ENCODE measurements at regions not wholly inside any gene's neighbourhood (a gene's known extent, or its start where the extent isn't known, plus 50 kb on each side); places are given as distances from the start of the nearest gene placed in this dataset.
"Not testable (repeated sequence)": the region's sequence is repeated elsewhere in the genome, so short reads cannot be mapped to it uniquely, and the experiment has no call there.

GRCh38 chr6:156590482-156590881 is 186.7 kb upstream of the ARID1B start:
- Histone ChIP-seq H3K9me3 (ENCODE audit: severe bottlenecking) (no peaks in the 10 kb centered on the region), H3K4me3 (ENCODE audit: low read depth, low read length) (no peak overlapping the region), H3K36me3 (no peaks in the 10 kb centered on the region), H3K27ac (no peak overlapping the region), H3K27me3 (ENCODE audit: insufficient read depth, low read depth, severe bottlenecking) (no peaks in the 10 kb centered on the region)
- peak; percentile 18 for DNase-seq
- TF ChIP-seq CTCF (IDR thresholded peaks at IDR 0.05; ENCODE audit: low read depth, low read length): peak; percentile 30; the same call in 1 of the 2 replicates

GRCh38 chr6:156589281-156589680 is 187.9 kb upstream of the ARID1B start:
- no peak for TF ChIP-seq CTCF (IDR thresholded peaks at IDR 0.05; ENCODE audit: low read depth, low read length)
- no peaks in the 10 kb centered on the region for H3K36me3 ChIP-seq
- no peak overlapping the region for H3K4me3 ChIP-seq (ENCODE audit: low read depth, low read length)
- H3K27ac ChIP-seq: no peak overlapping the region
- no peak for DNase-seq
- H3K9me3 ChIP-seq (ENCODE audit: severe bottlenecking): no peaks in the 10 kb centered on the region
- H3K27me3 ChIP-seq (ENCODE audit: insufficient read depth, low read depth, severe bottlenecking): no peaks in the 10 kb centered on the region

- no peak for DNase-seq
- H3K4me3 ChIP-seq (ENCODE audit: low read depth, low read length): no peak overlapping the region
- H3K27ac ChIP-seq: no peak overlapping the region
- no peaks in the 10 kb centered on the region for H3K9me3 ChIP-seq (ENCODE audit: severe bottlenecking)
- H3K27me3 ChIP-seq (ENCODE audit: insufficient read depth, low read depth, severe bottlenecking): no peaks in the 10 kb centered on the region
- no peaks in the 10 kb centered on the region for H3K36me3 ChIP-seq
- no peak for TF ChIP-seq CTCF (IDR thresholded peaks at IDR 0.05; ENCODE audit: low read depth, low read length)
These were observed 189.4 kb upstream of the ARID1B start for GRCh38 chr6:156587751-156588301.

GRCh38 chr6:156587071-156587470 is 190.1 kb upstream of the ARID1B start:
- no peaks in the 10 kb centered on the region for H3K9me3 ChIP-seq (ENCODE audit: severe bottlenecking)
- DNase-seq: no peak
- H3K27me3 ChIP-seq (ENCODE audit: insufficient read depth, low read depth, severe bottlenecking): no peaks in the 10 kb centered on the region
- H3K27ac ChIP-seq: no peak overlapping the region
- TF ChIP-seq CTCF (IDR thresholded peaks at IDR 0.05; ENCODE audit: low read depth, low read length): no peak
- H3K36me3 ChIP-seq: no peaks in the 10 kb centered on the region
- H3K4me3 ChIP-seq (ENCODE audit: low read depth, low read length): no peak overlapping the region

GRCh38 chr6:156585859-156586258 is 191.3 kb upstream of the ARID1B start:
- Histone ChIP-seq H3K36me3 (no peaks in the 10 kb centered on the region), H3K9me3 (ENCODE audit: severe bottlenecking) (no peaks in the 10 kb centered on the region), H3K4me3 (ENCODE audit: low read depth, low read length) (no peak overlapping the region), H3K27ac (no peak overlapping the region), H3K27me3 (ENCODE audit: insufficient read depth, low read depth, severe bottlenecking) (no peaks in the 10 kb centered on the region)
- no peak for TF ChIP-seq CTCF (IDR thresholded peaks at IDR 0.05; ENCODE audit: low read depth, low read length)
- no peak for DNase-seq

- H3K27ac ChIP-seq; H3K36me3 ChIP-seq; DNase-seq; H3K4me3 ChIP-seq (ENCODE audit: low read depth, low read length); H3K27me3 ChIP-seq (ENCODE audit: insufficient read depth, low read depth, severe bottlenecking); H3K9me3 ChIP-seq (ENCODE audit: severe bottlenecking): not testable (repeated sequence)
These were observed 193.1 kb upstream of the ARID1B start for GRCh38 chr6:156584121-156584520.

Data from WERI-Rb-1 (cell line).